ENCODE measurements at regions not wholly inside any gene's neighbourhood (a gene's known extent, or its start where the extent isn't known, plus 50 kb on each side); places are given as distances from the start of the nearest gene placed in this dataset.

- no peak for DNase-seq (ENCODE audit: low read depth in 1 of 2, low spot score in 1 of 2)
- no peak for TF ChIP-seq JUND (IDR thresholded peaks at IDR 0.05; ENCODE audit: low read depth)
- in situ Hi-C loops (cut with HindIII; ENCODE audit: low pct_unique_long_range_greater_than_20kb, low sequenced_read_pairs): no loop called here
Measured at GRCh38 chr2:215716956-215717355, 281.1 kb upstream of the FN1 start.

DNA sequence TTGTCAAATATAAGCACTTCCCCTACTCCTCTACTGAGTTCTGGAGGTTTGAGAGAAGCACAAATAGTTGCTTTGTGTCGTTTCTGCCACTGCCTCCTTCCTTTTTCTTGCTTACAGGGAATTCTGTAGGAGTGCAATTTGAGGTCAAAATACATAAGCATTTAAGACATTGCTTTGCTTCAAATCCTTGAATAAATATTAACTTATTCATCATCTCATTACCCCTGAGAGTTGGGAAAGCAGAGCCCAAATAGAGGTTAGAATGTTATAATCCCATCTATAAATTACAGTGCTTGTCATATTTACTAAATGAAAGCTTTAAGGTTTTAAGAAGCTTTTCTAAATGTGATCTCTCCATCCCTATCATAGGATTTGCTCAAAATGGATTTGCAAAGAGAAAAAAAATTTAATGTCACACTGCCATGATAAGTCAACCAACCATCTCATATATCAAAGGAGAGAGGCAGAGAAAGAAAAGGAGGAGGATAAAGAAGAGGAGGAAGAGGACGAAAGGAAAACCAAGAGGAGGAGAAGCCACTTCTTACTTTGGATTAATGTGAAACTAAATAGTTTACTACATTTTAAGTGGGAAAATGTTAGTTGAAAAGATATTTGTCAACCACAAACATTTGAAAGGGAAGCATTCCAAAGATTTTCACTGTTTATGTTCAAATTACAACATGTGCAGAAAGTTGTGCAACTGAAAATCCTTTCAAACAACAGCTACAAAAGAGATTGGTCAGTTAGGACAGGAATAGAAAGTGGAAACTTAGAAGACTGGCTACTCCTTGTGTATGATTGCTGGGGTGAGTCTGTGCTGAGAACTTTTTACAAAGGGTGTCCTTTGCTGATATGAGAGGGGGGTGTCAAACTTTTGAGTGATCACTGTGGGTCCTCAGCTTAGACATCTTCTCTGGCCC, 277.3 kb upstream of the FN1 start:
- TF ChIP-seq JUND (IDR thresholded peaks at IDR 0.05; ENCODE audit: low read depth): no peak
- DNase-seq (ENCODE audit: low read depth in 1 of 2, low spot score in 1 of 2): no peak
- in situ Hi-C loops (cut with HindIII; ENCODE audit: low pct_unique_long_range_greater_than_20kb, low sequenced_read_pairs): no loop called here

DNA sequence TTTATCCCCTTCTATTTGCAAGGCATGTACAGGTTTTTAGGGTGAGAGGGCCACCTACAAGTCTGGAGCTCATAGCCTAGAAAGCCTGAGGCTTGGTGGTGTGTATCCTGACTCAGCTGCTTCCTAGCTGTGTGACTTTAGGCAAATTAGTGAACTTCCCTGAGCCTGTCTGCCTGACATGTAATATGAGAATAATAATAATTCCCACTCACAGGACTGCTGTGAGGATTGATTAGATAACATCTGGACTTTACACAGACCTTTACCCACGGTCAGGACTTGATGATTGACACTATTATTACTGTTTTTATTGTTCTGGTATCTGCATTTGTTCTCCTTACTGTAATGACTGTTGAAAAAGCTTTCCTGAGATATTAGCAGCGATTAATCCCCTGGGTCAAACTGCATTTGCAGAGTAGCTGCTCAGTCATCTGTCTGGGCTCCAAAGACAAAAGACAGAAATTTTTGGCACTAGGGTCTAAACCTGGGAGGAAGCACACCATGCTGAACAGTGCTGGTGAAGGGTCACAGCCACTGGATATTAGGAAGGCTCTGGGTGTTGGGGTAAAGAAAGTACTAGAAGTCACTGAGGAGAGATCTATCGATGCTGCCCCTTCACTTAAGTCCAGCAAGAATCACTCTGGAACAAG, 276.5 kb upstream of the FN1 start:
- in situ Hi-C loops (cut with HindIII; ENCODE audit: low pct_unique_long_range_greater_than_20kb, low sequenced_read_pairs): no loop called here
- no peak for DNase-seq (ENCODE audit: low read depth in 1 of 2, low spot score in 1 of 2)
- TF ChIP-seq JUND (IDR thresholded peaks at IDR 0.05; ENCODE audit: low read depth): no peak

DNA sequence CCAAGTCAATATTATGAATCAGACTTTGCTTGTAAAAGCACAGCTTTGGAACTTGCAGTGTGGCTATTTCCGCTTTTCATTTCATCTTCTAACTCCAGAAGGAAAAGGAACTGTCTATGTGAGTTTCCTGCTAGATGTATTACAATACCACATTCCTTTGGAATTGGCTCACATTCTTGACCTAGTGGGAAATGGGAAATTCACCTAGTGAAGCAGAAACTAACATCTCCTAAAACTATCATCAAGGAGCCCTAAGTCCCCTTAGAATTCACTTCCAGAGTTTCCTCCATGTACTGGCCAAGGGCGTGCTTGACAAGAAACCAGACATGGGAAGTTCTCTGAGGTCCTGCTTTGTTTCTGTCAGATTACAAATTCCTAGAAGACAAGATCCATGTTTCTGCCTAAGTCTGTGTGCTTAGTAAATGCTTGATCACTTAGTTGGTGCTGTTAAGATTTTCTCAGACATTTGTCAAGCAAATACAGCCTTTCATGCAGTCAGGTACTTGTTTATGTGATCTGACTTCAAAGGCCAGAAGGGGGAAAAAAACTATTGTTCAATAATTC, 275.7 kb upstream of the FN1 start:
- in situ Hi-C loops (cut with HindIII; ENCODE audit: low pct_unique_long_range_greater_than_20kb, low sequenced_read_pairs): no loop called here

DNA sequence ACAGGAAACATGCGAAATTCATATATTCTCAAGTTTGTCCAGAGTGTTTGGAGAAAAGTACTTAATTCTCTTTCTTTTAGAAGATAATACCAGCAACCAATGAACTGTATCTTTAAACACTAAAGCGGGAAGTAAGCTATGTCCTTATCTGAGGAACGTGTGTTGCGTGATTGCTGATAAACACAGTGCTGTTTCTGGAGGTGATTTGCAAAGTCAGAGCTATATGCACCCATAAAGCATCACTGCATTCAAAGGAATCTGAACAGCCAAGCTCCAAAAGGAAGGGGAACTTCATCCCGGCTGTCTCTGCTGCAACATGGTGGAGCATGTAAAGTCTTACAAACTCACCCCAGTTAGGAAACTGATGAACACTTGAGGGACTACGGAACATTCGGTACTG, 271.7 kb upstream of the FN1 start:
- TF ChIP-seq JUND (IDR thresholded peaks at IDR 0.05; ENCODE audit: low read depth): no peak
- no peak for DNase-seq (ENCODE audit: low read depth in 1 of 2, low spot score in 1 of 2)
- in situ Hi-C loops (cut with HindIII; ENCODE audit: low pct_unique_long_range_greater_than_20kb, low sequenced_read_pairs): no loop called here

More for the DNA sequence above, 275.7 kb upstream of the FN1 start:
- no peak for DNase-seq (ENCODE audit: low read depth in 1 of 2, low spot score in 1 of 2)
- TF ChIP-seq JUND (IDR thresholded peaks at IDR 0.05; ENCODE audit: low read depth): no peak

- DNase-seq (ENCODE audit: low read depth in 1 of 2, low spot score in 1 of 2): no peak
- in situ Hi-C loops (cut with HindIII; ENCODE audit: low pct_unique_long_range_greater_than_20kb, low sequenced_read_pairs): no loop called here
- no peak for TF ChIP-seq JUND (IDR thresholded peaks at IDR 0.05; ENCODE audit: low read depth)
Measured at GRCh38 chr2:215705771-215706361, 270.0 kb upstream of the FN1 start.

DNA sequence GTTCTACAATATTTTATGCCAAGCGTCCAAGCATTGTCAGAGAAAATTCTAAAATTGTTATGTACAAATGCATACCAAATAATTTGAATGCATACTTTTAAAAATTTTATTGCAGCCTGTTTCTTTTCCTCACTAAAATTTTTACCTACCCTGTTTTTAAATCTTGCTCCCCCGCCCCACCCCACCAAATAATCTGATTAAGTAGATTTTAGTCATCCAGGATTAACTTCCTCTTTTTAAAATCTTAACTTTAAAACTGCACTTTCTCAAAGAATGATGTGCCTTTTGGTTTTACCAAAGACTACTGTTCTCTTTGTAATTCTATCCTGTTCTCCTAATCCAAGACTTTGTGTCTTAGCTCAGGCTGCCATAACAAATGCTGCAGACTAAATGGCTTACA, 269.4 kb upstream of the FN1 start:
- DNase-seq (ENCODE audit: low read depth in 1 of 2, low spot score in 1 of 2): no peak
- no peak for TF ChIP-seq JUND (IDR thresholded peaks at IDR 0.05; ENCODE audit: low read depth)
- in situ Hi-C loops (cut with HindIII; ENCODE audit: low pct_unique_long_range_greater_than_20kb, low sequenced_read_pairs): no loop called here

- in situ Hi-C loops (cut with HindIII; ENCODE audit: low pct_unique_long_range_greater_than_20kb, low sequenced_read_pairs): no loop called here
- DNase-seq (ENCODE audit: low read depth in 1 of 2, low spot score in 1 of 2): no peak
- no peak for TF ChIP-seq JUND (IDR thresholded peaks at IDR 0.05; ENCODE audit: low read depth)
Measured at GRCh38 chr2:215702116-215702902, 266.4 kb upstream of the FN1 start.

DNA sequence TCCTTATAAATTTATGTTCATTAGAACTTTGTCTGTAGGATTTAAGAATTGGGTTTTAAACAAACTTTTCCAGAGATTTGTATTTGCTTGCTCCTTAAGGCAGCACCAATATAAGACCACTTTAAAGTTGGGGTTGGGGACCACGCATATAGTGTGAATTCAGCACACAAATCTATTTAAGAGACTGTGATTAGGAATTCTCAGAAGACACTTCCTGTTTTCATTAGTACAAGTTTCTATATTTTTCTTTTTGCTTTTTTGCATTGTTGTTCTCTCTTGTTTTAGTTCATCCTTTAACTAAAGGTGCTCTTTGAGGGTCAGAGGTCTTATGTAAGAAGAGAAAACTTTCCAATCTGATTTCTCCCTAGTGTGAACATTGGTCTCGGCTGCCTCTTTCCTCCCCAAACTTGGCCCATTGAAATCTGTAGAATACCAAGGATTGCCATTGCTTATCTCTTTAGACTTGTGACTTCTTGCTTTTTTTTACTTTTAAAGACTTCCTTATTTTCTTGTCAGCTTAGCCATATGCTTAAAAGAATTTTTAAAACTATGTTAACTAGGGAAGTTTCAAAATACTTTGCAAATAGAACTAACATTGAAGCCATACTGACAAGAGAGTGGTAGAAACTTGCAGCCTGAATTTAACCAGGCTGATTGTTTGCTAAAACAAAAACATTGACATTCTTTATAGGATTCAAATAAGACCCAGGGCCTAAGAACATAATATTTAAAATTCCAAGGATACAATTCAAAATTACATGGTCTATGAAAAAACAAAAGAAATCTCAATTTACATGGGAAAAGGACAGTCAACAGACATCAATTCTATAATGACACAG, 264.1 kb upstream of the FN1 start:
- in situ Hi-C loops (cut with HindIII; ENCODE audit: low pct_unique_long_range_greater_than_20kb, low sequenced_read_pairs): no loop called here
- no peak for TF ChIP-seq JUND (IDR thresholded peaks at IDR 0.05; ENCODE audit: low read depth)
- DNase-seq (ENCODE audit: low read depth in 1 of 2, low spot score in 1 of 2): no peak

DNA sequence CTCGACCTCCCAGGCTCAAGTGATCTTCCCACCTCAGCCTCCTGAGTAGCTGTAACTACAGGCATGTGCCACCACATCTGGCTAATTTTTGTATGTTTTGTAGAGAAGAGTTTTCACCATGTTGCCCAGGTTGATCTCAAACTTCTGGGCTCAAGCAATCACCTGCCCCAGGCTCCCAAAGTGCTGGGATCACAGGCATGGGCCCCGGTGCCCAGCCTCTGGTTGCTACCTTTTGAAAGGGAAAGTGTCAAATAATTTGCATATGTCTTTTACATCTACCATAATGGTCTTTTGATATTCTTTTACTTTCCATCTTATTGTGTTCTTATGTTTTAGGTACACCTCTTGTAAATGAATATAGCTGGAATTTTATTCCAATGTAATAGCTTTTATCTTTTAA, 263.1 kb upstream of the FN1 start:
- in situ Hi-C loops (cut with HindIII; ENCODE audit: low pct_unique_long_range_greater_than_20kb, low sequenced_read_pairs): no loop called here
- DNase-seq (ENCODE audit: low read depth in 1 of 2, low spot score in 1 of 2): no peak
- TF ChIP-seq JUND (IDR thresholded peaks at IDR 0.05; ENCODE audit: low read depth): no peak

GRCh38 chr2:215698566-215698965, 262.7 kb upstream of the FN1 start:
- no peak for DNase-seq (ENCODE audit: low read depth in 1 of 2, low spot score in 1 of 2)
- in situ Hi-C loops (cut with HindIII; ENCODE audit: low pct_unique_long_range_greater_than_20kb, low sequenced_read_pairs): no loop called here
- no peak for TF ChIP-seq JUND (IDR thresholded peaks at IDR 0.05; ENCODE audit: low read depth)

All from T47D (cell line).